ENCODE measurements at regions not wholly inside any gene's neighbourhood (a gene's known extent, or its start where the extent isn't known, plus 50 kb on each side); places are given as distances from the start of the nearest gene placed in this dataset.

DNA sequence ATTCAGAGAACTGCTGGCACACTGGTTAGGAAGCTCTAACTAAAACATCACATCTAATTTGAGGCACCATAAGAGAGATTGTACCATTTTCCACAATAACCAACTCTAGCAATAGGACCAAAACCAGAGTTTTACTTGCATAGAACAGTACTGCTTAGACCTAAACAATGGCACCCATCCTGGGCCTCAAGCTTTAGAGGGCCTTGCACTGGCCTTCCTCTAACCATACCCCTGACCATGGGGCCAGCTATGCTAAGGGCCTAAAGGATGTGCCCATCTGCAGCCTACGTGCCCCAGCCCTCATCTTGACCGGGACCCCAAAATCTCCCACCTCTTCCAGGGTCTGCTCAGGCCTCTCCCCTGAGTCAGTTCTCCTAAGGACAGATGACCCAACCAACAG lies 74.4 kb upstream of the ARHGAP32 start:
- no peak for DNase-seq (ENCODE audit: low read depth)

DNA sequence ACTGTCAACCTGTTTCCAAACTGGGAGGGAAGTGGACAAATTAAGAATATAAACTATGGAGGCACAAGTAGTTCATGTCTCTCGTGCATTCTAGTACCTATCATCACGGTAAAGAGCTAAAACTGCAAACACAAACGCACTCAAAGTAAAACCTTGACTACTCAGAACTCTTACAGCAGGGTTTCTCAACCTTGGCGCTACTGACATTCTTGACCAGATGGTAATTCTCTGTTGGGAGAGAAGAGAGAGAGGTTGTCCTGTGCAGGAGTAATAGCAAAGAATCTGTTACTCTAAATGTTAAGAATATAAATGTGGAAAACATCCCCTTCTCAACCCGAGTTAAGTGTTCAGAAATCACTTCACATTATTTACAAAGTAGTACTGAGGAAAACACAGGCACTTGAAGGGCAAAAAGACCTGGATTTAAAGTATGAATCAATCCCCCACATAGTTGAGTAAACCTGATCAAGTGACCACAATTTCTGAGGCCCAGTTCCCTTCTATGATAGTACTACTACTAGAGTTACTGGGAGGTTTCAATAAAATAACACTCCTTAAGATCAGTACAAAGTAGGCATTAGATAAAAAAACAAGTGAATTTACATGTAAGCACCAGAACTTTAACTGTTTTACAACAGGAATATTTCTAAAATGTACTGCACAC lies 73.1 kb upstream of the ARHGAP32 start:
- DNase-seq (ENCODE audit: low read depth): no peak

GRCh38 chr11:129264114-129264513 lies 72.0 kb upstream of the ARHGAP32 start:
- DNase-seq (ENCODE audit: low read depth): no peak

DNA sequence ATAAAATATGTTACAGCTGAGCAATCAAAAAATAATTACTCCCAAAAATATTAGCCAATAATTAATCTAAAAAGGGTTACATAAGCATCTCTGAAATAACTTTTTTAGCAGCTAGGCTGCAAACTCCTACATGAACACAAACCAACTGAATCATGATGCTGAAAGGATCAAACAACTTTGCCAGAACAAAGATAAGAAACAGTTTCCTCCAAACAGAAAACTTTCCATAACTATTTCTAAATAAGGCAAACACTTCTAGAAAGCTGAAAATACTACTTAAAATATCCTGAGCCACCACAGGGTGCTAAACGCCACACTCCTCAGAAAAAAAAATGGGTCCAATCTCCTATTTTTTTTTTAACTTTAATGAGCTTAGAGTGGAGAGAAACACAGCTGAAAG lies 68.6 kb upstream of the ARHGAP32 start:
- DNase-seq (ENCODE audit: low read depth): no peak

- no peak for DNase-seq (ENCODE audit: low read depth)
These were observed 67.8 kb upstream of the ARHGAP32 start for GRCh38 chr11:129259931-129260348.

DNA sequence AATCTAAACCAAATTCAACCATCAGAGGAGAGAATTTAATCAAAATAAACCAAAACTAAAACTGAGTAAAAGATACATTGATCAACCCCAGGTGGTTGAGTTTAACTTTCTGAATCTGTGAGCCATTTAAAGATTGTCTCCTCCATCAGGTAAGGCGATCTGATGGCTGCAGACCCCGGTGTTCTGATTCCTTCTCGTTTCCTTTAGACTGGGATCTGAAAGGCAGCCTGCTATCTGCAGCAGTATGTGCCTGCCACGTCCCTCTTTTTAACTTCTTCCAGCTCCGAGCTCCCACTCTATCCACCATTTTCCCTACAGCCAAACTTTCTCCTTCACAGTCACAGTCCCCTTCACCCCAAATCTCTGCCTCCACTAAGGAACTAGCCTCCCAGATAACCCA lies 66.1 kb upstream of the ARHGAP32 start:
- DNase-seq (ENCODE audit: low read depth): no peak

- no peak for DNase-seq (ENCODE audit: low read depth)
These were observed 65.4 kb upstream of the ARHGAP32 start for GRCh38 chr11:129257512-129257911.

DNA sequence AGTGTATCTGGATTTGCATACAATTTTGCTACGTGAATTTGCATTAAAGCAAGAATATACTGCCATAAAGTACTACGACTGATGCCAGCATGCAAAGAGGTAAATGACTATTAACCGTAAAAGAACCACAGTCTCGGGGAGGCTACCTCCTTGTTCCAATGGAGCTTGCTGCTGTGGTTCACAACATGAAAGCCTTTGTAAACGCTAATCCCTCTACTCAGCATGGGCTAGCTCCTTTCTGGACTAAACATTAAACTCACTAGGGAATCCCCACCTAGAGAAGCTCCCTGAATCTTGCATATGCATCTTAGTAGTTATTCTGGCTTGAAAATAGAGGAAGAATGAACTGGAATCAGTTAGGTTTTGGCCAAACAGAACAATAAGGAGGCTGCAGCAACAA lies 60.5 kb upstream of the ARHGAP32 start:
- DNase-seq (ENCODE audit: low read depth): no peak

DNA sequence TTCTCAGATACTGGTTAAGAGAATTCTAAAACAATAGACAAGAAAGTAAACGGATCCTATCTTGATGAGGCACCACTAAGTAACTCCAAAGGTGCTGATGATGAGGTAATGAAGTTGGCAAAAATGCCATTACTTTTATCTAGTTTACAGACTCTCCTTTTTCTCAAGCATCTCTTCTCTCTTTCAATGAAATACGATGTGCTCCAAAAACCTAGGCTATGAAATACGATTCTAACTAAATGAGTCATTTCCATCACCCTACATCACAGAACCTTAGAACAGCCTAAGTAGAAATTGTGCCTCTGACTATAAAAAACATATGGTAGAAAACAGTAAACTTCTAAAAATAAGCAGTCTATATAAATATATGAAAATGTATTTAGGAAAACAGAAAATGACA lies 58.9 kb upstream of the ARHGAP32 start:
- DNase-seq (ENCODE audit: low read depth): peak; percentile 11

GRCh38 chr11:129249923-129250322 lies 57.8 kb upstream of the ARHGAP32 start:
- DNase-seq (ENCODE audit: low read depth): peak; percentile 57

- peak; percentile 71 for DNase-seq (ENCODE audit: low read depth)
These were observed 57.2 kb upstream of the ARHGAP32 start for GRCh38 chr11:129249351-129249750.

GRCh38 chr11:129248618-129249017 lies 56.5 kb upstream of the ARHGAP32 start:
- peak; percentile 58 for DNase-seq (ENCODE audit: low read depth)

GRCh38 chr11:129247135-129247534 lies 55.0 kb upstream of the ARHGAP32 start:
- peak; percentile 40 for DNase-seq (ENCODE audit: low read depth)

DNA sequence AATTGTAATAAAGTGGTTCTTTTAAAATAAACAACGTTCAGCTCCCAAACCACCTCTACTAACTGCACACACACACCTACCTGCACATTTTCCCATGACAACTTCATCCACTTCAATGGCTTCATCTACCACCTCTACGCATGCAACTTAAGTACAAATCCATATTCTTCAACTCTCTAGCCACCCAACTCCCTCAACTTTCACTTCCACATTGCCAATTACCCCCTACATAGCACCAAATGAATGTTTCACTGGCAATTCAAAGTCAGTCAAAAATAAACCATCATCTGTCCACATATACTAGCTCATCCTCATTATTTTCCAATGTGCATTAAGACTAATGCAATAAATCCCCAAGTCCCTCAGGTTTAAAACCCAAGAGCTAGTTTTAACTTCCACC lies 50.7 kb upstream of the ARHGAP32 start:
- no peak for DNase-seq (ENCODE audit: low read depth)

Data from Daoy (cell line).